ENCODE measurements at regions not wholly inside any gene's neighbourhood (a gene's known extent, or its start where the extent isn't known, plus 50 kb on each side); places are given as distances from the start of the nearest gene placed in this dataset.
"Not testable (repeated sequence)": the region's sequence is repeated elsewhere in the genome, so short reads cannot be mapped to it uniquely, and the experiment has no call there.

DNA sequence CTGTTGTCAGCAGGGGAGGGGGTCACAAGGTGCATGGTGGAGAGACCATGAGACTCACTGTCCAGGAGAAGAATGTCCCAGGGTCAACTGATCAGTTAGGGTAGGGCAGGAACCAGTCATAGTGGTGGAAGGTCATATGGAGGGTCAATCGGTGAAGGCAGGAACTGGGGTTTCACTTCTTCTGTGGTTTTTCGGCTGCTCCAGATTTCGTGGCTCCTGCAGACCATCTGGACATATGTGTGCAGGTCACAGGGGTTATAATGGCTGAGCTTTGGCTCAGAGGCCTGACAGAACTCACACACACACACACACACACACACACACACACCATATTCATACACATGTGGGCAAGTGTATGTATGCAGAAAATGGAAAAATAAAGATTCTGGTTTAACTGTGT is 502.0 kb upstream of the ROBO2 start:
- TF ChIP-seq, protein P1, sequence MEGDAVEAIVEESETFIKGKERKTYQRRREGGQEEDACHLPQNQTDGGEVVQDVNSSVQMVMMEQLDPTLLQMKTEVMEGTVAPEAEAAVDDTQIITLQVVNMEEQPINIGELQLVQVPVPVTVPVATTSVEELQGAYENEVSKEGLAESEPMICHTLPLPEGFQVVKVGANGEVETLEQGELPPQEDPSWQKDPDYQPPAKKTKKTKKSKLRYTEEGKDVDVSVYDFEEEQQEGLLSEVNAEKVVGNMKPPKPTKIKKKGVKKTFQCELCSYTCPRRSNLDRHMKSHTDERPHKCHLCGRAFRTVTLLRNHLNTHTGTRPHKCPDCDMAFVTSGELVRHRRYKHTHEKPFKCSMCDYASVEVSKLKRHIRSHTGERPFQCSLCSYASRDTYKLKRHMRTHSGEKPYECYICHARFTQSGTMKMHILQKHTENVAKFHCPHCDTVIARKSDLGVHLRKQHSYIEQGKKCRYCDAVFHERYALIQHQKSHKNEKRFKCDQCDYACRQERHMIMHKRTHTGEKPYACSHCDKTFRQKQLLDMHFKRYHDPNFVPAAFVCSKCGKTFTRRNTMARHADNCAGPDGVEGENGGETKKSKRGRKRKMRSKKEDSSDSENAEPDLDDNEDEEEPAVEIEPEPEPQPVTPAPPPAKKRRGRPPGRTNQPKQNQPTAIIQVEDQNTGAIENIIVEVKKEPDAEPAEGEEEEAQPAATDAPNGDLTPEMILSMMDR (IDR thresholded peaks at IDR 0.05): not testable (repeated sequence)
- TF ChIP-seq POLR2A (IDR thresholded peaks at IDR 0.05): not testable (repeated sequence)
